GM19468 (cell line): ENCODE measurements at regions not wholly inside any gene's neighbourhood (a gene's known extent, or its start where the extent isn't known, plus 50 kb on each side); places are given as distances from the start of the nearest gene placed in this dataset.
"Not testable (repeated sequence)": the region's sequence is repeated elsewhere in the genome, so short reads cannot be mapped to it uniquely, and the experiment has no call there.

Experiments used
- ATAC-seq: cut with Tn5 transposase; IDR thresholded peaks from one replicate; pipeline ENCODE4 v1.9.1; 2021; ENCODE audit warnings: mild to moderate bottlenecking, moderate library complexity, moderate number of reproducible peaks; ENCODE audit not compliant: unreplicated experiment; ENCODE audit errors: extremely low read depth

- ATAC-seq = no peak
Measured at GRCh38 chr4:82099928-82100579, 273.7 kb downstream of the HNRNPD start.

DNA sequence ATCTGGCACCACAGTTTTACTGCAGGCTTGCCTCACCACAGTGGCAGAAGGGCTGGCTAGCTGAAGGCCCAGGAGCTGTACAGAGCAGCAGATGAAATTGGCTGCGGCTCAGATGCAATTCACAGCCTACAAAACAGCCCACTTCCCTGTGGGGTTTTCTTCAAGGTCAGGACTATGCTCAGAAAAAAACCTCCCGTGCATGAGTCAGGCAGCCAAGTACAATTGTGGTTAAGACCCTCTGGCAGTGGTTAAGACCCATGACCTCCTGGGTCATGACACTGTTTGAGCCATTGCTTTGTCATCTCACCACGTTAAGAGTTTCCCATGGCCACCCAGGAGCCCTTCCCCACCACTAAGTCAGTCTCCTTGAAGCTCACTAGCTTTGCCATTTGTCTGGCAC, 276.3 kb downstream of the HNRNPD start:
- ATAC-seq = no peak

GRCh38 chr4:82090717-82091116, 283.1 kb downstream of the HNRNPD start:
- no peak for ATAC-seq

GRCh38 chr4:82084747-82085146, 289.0 kb downstream of the HNRNPD start:
- ATAC-seq = no peak

DNA sequence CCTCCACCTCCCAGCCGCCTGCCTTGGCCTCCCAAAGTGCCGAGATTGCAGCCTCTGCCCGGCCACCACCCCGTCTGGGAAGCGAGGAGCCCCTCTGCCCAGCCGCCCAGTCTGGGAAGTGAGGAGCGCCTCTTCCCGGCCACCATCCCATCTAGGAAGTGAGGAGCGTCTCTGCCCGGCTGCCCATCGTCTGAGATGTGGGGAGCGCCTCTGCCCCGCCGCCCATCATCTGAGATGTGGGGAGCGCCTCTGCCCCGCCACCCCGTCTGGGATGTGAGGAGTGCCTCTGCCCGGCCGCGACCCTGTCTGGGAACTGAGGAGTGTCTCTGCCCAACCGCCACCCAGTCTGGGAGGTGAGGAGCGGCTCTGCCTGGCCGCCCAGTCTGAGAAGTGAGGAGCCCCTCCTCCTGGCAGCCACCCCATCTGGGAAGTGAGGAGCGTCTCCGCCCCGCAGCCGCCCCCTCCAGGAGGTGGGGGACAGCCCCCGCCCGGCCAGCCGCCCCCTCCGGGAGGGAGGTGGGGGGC, 296.3 kb downstream of the HNRNPD start:
- ATAC-seq = not testable (repeated sequence)

DNA sequence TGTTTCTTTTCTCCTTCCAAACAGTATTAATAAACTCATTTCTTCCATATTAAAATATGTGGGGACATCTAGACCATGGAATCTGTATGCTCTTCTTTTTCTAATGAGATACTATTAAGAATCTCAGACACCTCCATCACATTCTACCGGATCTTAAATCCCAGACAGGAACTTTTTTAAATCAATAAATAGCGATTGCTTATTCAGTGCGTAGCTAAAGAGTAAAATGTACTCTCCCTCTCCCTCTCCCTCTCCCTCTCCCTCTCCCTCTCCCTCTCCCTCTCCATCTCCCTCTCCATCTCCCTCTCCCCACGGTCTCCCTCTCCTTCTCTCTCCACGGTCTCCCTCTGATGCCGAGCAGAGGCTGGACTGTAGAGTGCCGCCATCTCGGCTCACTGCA, 297.0 kb downstream of the HNRNPD start:
- no peak for ATAC-seq

GRCh38 chr4:82076359-82076758, 297.4 kb downstream of the HNRNPD start:
- ATAC-seq = no peak

DNA sequence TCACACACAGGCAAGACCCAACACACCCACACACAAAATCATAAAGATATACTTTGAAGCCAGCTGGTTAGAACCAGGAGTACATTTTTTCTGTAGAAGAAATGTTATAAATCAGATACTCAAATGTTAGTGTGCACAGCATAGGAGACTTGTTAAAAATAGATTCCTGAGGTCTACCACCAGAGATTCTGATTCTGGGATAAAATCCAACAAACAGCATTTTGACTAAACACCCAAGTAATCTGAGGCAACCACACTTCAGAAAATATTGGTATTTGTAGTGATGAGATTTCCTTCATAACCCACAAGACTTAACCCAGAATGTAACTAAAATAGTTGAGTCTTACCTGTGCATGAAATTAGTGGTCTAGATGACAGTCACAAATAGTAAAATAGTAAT, 301.8 kb downstream of the HNRNPD start:
- ATAC-seq = no peak

DNA sequence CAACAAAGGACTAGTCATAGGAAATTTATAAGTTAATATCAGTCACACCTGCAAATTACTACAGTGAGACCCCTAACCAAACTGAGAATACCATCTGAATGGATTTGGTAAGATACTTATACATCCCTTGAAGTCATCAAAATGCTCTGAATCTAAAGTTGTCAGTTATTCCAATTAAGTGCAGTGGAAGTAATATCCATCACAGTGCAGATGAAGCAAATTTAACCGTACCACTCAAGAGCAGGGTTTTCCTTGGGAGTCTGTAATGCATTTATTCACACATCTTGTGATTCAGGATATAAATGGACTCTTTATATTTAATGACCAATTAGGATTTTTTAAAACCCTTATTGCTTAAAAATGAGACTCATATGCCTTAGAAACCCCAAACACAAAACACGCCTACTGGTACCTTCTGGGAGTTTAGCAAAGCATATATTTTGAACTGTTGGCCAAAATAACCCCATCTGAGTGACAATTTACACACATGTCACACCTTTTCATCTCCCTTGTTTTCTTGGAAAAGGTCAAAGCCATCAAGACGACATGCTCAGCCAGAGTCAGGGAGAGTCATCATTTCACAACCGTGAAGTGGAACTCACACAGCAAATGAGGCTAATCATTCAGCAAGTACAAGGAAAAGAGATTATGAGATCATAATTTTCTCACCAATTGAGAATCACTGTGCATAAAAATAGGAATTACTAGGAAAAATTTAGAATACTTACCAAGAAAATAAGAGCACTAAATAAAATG, 303.7 kb downstream of the HNRNPD start:
- ATAC-seq = no peak

DNA sequence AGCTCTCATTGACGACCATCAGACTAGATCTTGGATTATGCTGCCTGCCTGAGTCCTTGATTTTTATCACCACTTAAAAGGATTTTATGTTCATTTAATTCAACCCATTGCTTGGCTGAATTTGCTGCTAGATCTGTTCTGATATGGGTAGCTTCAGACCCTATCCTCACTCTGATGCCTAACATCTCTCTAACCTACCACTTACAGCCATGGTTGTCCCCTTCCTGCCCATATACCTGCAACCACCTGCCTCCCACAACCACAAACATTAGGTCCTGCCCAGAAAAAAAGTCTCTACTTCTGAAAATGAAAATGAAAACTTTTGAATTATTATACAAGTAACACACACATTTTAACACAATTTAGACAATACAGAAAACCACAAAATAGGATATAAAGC, 310.8 kb downstream of the HNRNPD start:
- no peak for ATAC-seq

- no peak for ATAC-seq
Measured at GRCh38 chr4:82057990-82058544, 315.7 kb downstream of the HNRNPD start.

GRCh38 chr4:82055156-82055555, 318.6 kb downstream of the HNRNPD start:
- no peak for ATAC-seq

DNA sequence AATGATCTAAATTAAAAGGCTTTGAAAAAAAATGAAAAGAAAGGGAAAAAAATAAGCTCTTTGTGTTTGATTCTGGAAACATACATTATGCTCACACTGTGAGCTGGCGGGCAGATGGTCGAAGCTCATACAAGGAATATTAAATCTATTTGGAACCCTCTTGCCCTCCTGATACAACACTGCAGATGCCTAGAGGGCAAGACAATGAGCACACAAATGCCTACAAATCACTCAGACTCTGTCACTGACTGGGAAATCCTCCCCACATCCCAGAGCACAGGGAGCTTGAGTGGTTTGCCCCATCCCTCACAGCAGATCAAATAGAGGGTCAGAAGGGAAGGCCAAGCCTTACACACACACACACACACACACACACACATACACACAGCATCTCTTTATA, 320.4 kb downstream of the HNRNPD start:
- no peak for ATAC-seq

DNA sequence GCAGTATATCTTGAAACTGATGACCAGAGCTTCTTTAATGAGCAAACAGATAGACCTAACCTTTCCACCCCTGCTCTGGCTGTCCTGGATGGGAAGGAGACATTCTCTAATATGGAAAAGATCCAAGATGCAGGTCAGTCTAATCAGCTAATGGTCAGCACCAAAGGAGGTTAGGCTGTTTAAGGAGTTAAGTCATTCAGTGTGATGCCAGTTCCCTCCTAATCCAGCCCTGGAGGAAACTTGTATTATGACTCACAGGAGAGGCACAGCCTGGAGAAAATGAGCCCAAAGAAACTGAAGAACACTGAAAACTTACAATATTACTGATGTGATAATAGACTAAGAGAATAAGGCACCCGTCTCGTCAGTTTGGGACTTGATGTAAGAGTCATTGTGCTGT, 323.0 kb downstream of the HNRNPD start:
- ATAC-seq = no peak

GRCh38 chr4:82049294-82049693, 324.5 kb downstream of the HNRNPD start:
- no peak for ATAC-seq

- no peak for ATAC-seq
Measured at GRCh38 chr4:82047731-82048130, 326.1 kb downstream of the HNRNPD start.

- ATAC-seq = no peak
Measured at GRCh38 chr4:82046796-82047195, 327.0 kb downstream of the HNRNPD start.

- ATAC-seq = no peak
Measured at GRCh38 chr4:82045267-82045666, 328.5 kb downstream of the HNRNPD start.

- ATAC-seq = no peak
Measured at GRCh38 chr4:82044141-82044993, 329.4 kb downstream of the HNRNPD start.

DNA sequence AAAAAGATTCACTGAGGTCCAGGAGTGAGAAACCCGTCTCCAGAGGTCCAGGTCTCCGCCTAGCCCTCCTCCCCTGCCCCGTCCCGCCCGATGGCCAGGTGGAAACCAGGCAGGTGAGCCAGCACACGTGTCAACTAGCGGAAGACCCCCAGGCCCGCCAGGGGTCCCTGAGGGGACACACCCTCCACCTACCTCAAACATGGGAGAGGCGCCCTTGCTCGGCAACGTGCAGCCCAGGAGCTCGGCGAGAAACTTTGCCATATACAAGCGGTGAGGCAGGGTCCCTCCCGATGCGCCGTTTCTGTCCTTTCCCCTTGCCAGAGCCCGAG, 330.0 kb downstream of the HNRNPD start:
- no peak for ATAC-seq
